Astrocyte (in vitro differentiated cells and primary cell): ENCODE measurements at regions not wholly inside any gene's neighbourhood (a gene's known extent, or its start where the extent isn't known, plus 50 kb on each side); places are given as distances from the start of the nearest gene placed in this dataset.

ENCODE experiments used
- EZH2 ChIP-seq: IDR thresholded peaks from 2 replicates; pipeline ENCODE4 v1.6.1; 2012; ENCODE audit warnings: mild to moderate bottlenecking, low read length, inconsistent platforms; ENCODE audit not compliant: insufficient read depth
- TF ChIP-seq, protein P1 (sequence below): IDR thresholded peaks from 2 replicates; pipeline ENCODE4 v1.5.1; 2011; ENCODE audit warnings: low read depth, mild to moderate bottlenecking, inconsistent platforms, low read length, moderate library complexity; ENCODE audit not compliant: insufficient read depth

DNA sequence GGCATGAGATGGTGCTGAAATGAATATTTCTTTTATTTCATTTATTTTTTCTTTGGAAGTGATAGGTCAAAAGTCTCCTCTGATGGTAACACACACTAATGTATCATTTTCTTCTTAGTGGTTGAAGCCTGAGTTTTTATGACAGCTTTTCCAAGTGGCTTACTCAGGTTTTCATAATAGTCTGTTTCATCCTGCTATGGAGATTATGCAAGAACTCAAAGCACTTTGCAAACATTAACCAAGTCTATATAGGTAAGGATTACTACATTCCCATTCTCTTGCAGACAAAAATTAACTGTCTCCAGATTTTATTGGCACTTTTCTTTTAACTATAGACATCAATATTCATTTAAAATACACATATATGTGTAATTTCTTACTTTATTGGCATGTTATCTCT is 572.6 kb upstream of the GCFC2 start:
- TF ChIP-seq, protein P1, sequence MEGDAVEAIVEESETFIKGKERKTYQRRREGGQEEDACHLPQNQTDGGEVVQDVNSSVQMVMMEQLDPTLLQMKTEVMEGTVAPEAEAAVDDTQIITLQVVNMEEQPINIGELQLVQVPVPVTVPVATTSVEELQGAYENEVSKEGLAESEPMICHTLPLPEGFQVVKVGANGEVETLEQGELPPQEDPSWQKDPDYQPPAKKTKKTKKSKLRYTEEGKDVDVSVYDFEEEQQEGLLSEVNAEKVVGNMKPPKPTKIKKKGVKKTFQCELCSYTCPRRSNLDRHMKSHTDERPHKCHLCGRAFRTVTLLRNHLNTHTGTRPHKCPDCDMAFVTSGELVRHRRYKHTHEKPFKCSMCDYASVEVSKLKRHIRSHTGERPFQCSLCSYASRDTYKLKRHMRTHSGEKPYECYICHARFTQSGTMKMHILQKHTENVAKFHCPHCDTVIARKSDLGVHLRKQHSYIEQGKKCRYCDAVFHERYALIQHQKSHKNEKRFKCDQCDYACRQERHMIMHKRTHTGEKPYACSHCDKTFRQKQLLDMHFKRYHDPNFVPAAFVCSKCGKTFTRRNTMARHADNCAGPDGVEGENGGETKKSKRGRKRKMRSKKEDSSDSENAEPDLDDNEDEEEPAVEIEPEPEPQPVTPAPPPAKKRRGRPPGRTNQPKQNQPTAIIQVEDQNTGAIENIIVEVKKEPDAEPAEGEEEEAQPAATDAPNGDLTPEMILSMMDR = no peak
- TF ChIP-seq EZH2 = no peak
